IMR-90 (cell line): ENCODE measurements at regions not wholly inside any gene's neighbourhood (a gene's known extent, or its start where the extent isn't known, plus 50 kb on each side); places are given as distances from the start of the nearest gene placed in this dataset.

Source experiments
- ATAC-seq: fragments of 200-7000 bp; cut with Tn5 transposase; 2 replicates; pipeline ENCODE4 v1.9.1; 2020; ENCODE audit warnings: low read depth, mild to moderate bottlenecking, moderate library complexity
- BruUV-seq: library from RNA; stranded (reverse); fragments of 400-500 nt; replicated peaks from 2 replicates; lab custom pipeline; 2021; lab: Mats Ljungman, UMichigan
- CTCF ChIA-PET: fragments of 300-600 bp; formaldehyde crosslinking; extraction: SDS; loops from one replicate; lab custom pipeline; 2021; ENCODE audit warnings: antibody characterized with exemption; lab: Yijun Ruan, JAX
- POLR2A ChIA-PET: fragments of 300-600 bp; sonication (Branson Sonifier 250); formaldehyde crosslinking; loops from one replicate; lab custom pipeline; 2022; ENCODE audit warnings: antibody characterized with exemption; ENCODE audit not compliant: unreplicated experiment; lab: Charles Lee
- DNase-seq: peaks from one replicate; pipeline ENCODE4 v3.0.0; 2013
- H2AFZ ChIP-seq: replicated peaks from 2 replicates; pipeline ENCODE3; 2013; ENCODE audit warnings: low read length, mild to moderate bottlenecking; ENCODE audit not compliant: poor library complexity
- H2AK5ac ChIP-seq: 2 replicates; pipeline ENCODE4 v1.6.1; 2013; ENCODE audit warnings: low read depth, low read length, inconsistent platforms
- H2AK9ac ChIP-seq: replicated peaks from 2 replicates; pipeline ENCODE3; 2013; ENCODE audit warnings: mild to moderate bottlenecking, low read depth, low read length, moderate library complexity; ENCODE audit not compliant: poor library complexity
- H2BK120ac ChIP-seq: 2 replicates; pipeline ENCODE4 v1.6.1; 2013; ENCODE audit warnings: low read depth, low read length, inconsistent platforms
- H2BK15ac ChIP-seq: 3 replicates; pipeline ENCODE4 v1.6.1; 2013; ENCODE audit warnings: low read depth, low read length, inconsistent platforms
- H2BK20ac ChIP-seq: 2 replicates; pipeline ENCODE4 v1.6.1; 2013; ENCODE audit warnings: low read depth, mild to moderate bottlenecking, inconsistent platforms, low read length, moderate library complexity
- H2BK5ac ChIP-seq: 2 replicates; pipeline ENCODE4 v1.6.1; 2013; ENCODE audit warnings: mild to moderate bottlenecking, low read depth, low read length, inconsistent platforms; ENCODE audit not compliant: poor library complexity, severe bottlenecking
- H3K14ac ChIP-seq: replicated peaks from 2 replicates; pipeline ENCODE4 v1.6.1; 2013; ENCODE audit warnings: low read depth, low read length, inconsistent platforms
- H3K18ac ChIP-seq: 2 replicates; pipeline ENCODE4 v1.6.1; 2013; ENCODE audit warnings: low read depth, low read length, control low read depth
- H3K23ac ChIP-seq: 2 replicates; pipeline ENCODE4 v1.6.1; 2013; ENCODE audit warnings: low read depth, low read length, inconsistent platforms
- H3K27ac ChIP-seq: 2 replicates; pipeline ENCODE4 v1.5.1; 2013; ENCODE audit warnings: mild to moderate bottlenecking, control low read depth, low read length; ENCODE audit not compliant: insufficient read depth
- H3K27me3 ChIP-seq: 2 replicates; pipeline ENCODE4 v1.6.1; 2013; ENCODE audit warnings: low read length; ENCODE audit not compliant: control insufficient read depth, insufficient read depth
- H3K36me3 ChIP-seq: 2 replicates; pipeline ENCODE4 v1.6.1; 2013; ENCODE audit warnings: low read length, mixed read lengths; ENCODE audit not compliant: control insufficient read depth, insufficient read depth
- H3K4ac ChIP-seq: 2 replicates; pipeline ENCODE4 v1.6.1; 2013; ENCODE audit warnings: low read depth, low read length, inconsistent platforms
- H3K4me1 ChIP-seq: 2 replicates; pipeline ENCODE4 v1.6.1; 2013; ENCODE audit warnings: low read length, mixed read lengths; ENCODE audit not compliant: control insufficient read depth, insufficient read depth
- H3K4me2 ChIP-seq: 2 replicates; pipeline ENCODE4 v1.6.1; 2013; ENCODE audit warnings: low read depth, mild to moderate bottlenecking, control low read depth, low read length, moderate library complexity
- H3K4me3 ChIP-seq: 2 replicates; pipeline ENCODE4 v1.5.1; 2013; ENCODE audit warnings: low read depth, mild to moderate bottlenecking, control low read depth, low read length, moderate library complexity; ENCODE audit not compliant: insufficient read depth
- H3K56ac ChIP-seq: 2 replicates; pipeline ENCODE4 v1.6.1; 2013; ENCODE audit warnings: low read length, inconsistent platforms; ENCODE audit not compliant: insufficient read depth; ENCODE audit errors: extremely low read depth
- H3K79me1 ChIP-seq, 2 experiments: 2 replicates each; pipeline ENCODE4 v1.6.1; 2013; ENCODE audit warnings: low read length in 2 of 2, inconsistent platforms in 1 of 2, low read depth in 1 of 2
- H3K9ac ChIP-seq: 2 replicates; pipeline ENCODE4 v1.6.1; 2013; ENCODE audit warnings: low read depth, low read length, control low read depth
- H3K9me1 ChIP-seq: 2 replicates; pipeline ENCODE4 v1.6.1; 2013; ENCODE audit warnings: low read length, inconsistent platforms; ENCODE audit not compliant: insufficient read depth
- H3K9me3 ChIP-seq: 2 replicates; pipeline ENCODE4 v1.6.1; 2013; ENCODE audit warnings: low read length; ENCODE audit not compliant: control insufficient read depth, insufficient read depth
- H4K20me1 ChIP-seq: 2 replicates; pipeline ENCODE4 v1.6.1; 2013; ENCODE audit warnings: low read length, inconsistent platforms; ENCODE audit not compliant: insufficient read depth
- H4K5ac ChIP-seq: 2 replicates; pipeline ENCODE4 v1.6.1; 2013; ENCODE audit warnings: mild to moderate bottlenecking, low read depth, low read length, control low read depth
- H4K8ac ChIP-seq, 2 experiments: 2 replicates each; pipeline ENCODE4 v1.6.1; 2013; ENCODE audit warnings: low read depth in 2 of 2, low read length in 2 of 2, control low read depth in 1 of 2, inconsistent platforms in 1 of 2
- H4K91ac ChIP-seq: 2 replicates; pipeline ENCODE4 v1.6.1; 2013; ENCODE audit warnings: low read depth, low read length, inconsistent platforms; ENCODE audit not compliant: insufficient read depth
- POLR2A ChIP-seq: IDR thresholded peaks from 2 replicates; pipeline ENCODE4 v1.6.1; 2012; ENCODE audit warnings: mild to moderate bottlenecking, low read depth, low read length
- WGBS, 2 experiments: methylation state at CpG; one replicate each; pipeline versions ENCODE4 v1.1.5 to v1.1.7; 2013; ENCODE audit warnings: missing lambda C conversion rate in 2 of 2; ENCODE audit not compliant: insufficient read length in 1 of 2; ENCODE audit errors: extremely low coverage in 2 of 2; 5-methylcytosine and 5-hydroxymethylcytosine counted together
- dilution Hi-C: fragments of 300-500 bp; cut with HindIII; formaldehyde crosslinking; loops from one replicate; pipeline ENCODE4 v1.14.3; 2018; ENCODE audit warnings: low sequenced_read_pairs; ENCODE audit not compliant: unreplicated experiment
- in situ Hi-C: fragments of 300-500 bp; cut with MboI; formaldehyde crosslinking; loops from 3 replicates; pipeline ENCODE4 v1.14.3; 2019; ENCODE audit warnings: low sequenced_read_pairs, inconsistent platforms, mixed read lengths
- intact Hi-C: fragments of 100-400 bp; cut with micrococcal nuclease; formaldehyde crosslinking; loops from 2 replicates; pipeline ENCODE4 v1.10.0; 2022

DNA sequence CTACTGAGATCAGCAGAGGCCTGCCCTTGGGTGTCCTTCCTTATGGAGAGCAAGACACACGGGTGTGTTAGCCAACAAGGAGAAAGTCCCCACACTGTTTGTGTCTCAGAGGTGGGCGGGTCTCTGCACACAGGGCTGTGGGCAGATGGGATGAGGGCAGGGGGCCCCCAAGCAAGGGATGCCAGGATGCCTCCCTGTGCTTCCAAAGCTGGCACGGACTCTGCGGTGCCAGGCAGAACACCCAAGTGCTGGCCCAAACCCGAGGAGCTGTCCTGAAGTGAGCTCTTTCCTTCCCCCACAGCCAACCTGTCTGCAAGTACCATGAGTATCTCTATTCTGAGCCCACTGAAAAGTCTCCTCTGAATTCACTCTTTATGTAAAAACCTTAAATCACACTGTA is 273.3 kb downstream of the CTTN start:
- ChIA-PET POLR2A (no interaction called here), CTCF (no interaction called here)
- Histone ChIP-seq H3K27me3 (no peaks in the 10 kb centered on the region; the same call in 1 of the 2 replicates), H2AK9ac (no peak overlapping the region), H2BK20ac (no peak overlapping the region), H3K4me2 (no peak overlapping the region), H4K5ac (no peak overlapping the region), H3K4ac (no peak overlapping the region), H3K27ac (no peak overlapping the region), H3K9me1 (no peaks in the 10 kb centered on the region), H4K8ac (no peak overlapping the region), H3K79me1 (no peaks in the 10 kb centered on the region), H2AK5ac (no peak overlapping the region), H3K36me3 (no peaks in the 10 kb centered on the region; the same call in 1 of the 2 replicates), H4K20me1 (peaks cover 4% of the 10 kb centered on the region; the same call in 1 of the 2 replicates), H3K9ac (no peak overlapping the region), H3K14ac (no peak overlapping the region), H2BK5ac (no peak overlapping the region), H4K91ac (no peak overlapping the region), H3K9me3 (no peaks in the 10 kb centered on the region), H2AFZ (no peak overlapping the region), H3K56ac (no peak overlapping the region), H2BK120ac (no peak overlapping the region), H3K4me1 (no peaks in the 10 kb centered on the region), H3K23ac (no peak overlapping the region), H3K4me3 (no peak overlapping the region), H3K18ac (no peak overlapping the region), H2BK15ac (no peak overlapping the region)
- in situ Hi-C loops (no loop called here), dilution Hi-C loops (no loop called here), intact Hi-C loops (no loop called here)
- ATAC-seq (no peak), DNase-seq (no peak)
- TF ChIP-seq POLR2A: no peak
- BruUV-seq: no TSS peak
- WGBS, 2 experiments: no CpG with 5 or more reads among the region's 5 CpGs
